ENCODE measurements at regions not wholly inside any gene's neighbourhood (a gene's known extent, or its start where the extent isn't known, plus 50 kb on each side); places are given as distances from the start of the nearest gene placed in this dataset.

DNA sequence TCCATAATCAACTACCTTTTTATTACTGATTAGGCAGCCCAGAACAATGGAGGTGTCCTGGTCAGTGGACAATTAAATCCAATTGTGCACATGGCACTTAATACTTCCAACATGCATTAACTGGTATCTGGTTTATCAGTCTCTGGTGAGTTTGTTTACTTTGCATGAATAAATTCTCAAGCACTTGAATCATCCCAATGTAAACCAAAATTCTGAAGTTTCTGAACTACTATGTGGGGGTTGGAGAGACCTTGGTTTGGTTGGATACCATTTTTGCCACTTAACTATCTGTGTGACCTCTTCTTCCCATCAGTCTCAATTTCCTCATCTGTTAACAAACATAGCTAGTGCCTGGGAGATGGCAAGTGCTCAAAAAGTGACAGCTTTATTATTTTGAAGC lies 70.5 kb upstream of the MAP4 start:
- Histone ChIP-seq H3K27ac (peak overlapping the region; percentile 89 to 100 (median 95)), H3K4me3 (no peak overlapping the region), H3K9me3 (no peaks in the 10 kb centered on the region), H3K4me1 (peaks cover 37% of the 10 kb centered on the region), H3K27me3 (no peaks in the 10 kb centered on the region), H3K36me3 (replicated peaks in 1 of 2; ENCODE audit: insufficient read depth in 1 of 2, low read depth in 2 of 2) (no peaks in the 10 kb centered on the region)
- no peak for TF ChIP-seq POLR2A (IDR thresholded peaks at IDR 0.05)
- TF ChIP-seq, protein P1, sequence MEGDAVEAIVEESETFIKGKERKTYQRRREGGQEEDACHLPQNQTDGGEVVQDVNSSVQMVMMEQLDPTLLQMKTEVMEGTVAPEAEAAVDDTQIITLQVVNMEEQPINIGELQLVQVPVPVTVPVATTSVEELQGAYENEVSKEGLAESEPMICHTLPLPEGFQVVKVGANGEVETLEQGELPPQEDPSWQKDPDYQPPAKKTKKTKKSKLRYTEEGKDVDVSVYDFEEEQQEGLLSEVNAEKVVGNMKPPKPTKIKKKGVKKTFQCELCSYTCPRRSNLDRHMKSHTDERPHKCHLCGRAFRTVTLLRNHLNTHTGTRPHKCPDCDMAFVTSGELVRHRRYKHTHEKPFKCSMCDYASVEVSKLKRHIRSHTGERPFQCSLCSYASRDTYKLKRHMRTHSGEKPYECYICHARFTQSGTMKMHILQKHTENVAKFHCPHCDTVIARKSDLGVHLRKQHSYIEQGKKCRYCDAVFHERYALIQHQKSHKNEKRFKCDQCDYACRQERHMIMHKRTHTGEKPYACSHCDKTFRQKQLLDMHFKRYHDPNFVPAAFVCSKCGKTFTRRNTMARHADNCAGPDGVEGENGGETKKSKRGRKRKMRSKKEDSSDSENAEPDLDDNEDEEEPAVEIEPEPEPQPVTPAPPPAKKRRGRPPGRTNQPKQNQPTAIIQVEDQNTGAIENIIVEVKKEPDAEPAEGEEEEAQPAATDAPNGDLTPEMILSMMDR (IDR thresholded peaks at IDR 0.05): no peak
- intact Hi-C loops (cut with DNase I): no loop called here
- no peak for DNase-seq
- no peak for ATAC-seq

DNA sequence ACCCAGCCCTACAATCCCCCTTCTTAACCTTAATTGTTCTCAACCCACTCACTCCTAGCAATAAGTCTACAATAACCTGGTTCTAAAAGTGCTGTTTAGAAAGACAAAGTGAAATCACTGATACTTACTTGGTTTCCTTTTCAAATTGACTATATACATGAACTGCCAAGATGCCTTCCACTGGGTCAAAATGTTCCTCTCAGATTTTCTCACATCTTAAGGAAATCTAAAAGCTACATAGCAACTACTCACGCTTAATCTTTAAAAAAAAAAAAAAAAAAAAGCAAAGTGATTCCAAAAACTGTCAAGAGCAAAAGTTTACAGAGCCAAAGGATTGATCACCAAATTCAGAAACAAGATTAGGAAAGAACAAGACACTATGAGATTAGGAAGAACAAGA lies 68.7 kb upstream of the MAP4 start:
- Histone ChIP-seq H3K27me3 (no peaks in the 10 kb centered on the region), H3K4me1 (peaks cover 43% of the 10 kb centered on the region), H3K36me3 (replicated peaks in 1 of 2; ENCODE audit: insufficient read depth in 1 of 2, low read depth in 2 of 2) (no peaks in the 10 kb centered on the region), H3K9me3 (no peaks in the 10 kb centered on the region), H3K4me3 (no peak overlapping the region), H3K27ac (peak overlapping the region in 3 of 4 donors; percentile 7 to 45 (median 9))
- DNase-seq: no peak
- ATAC-seq: no peak
- TF ChIP-seq, protein P1 (IDR thresholded peaks at IDR 0.05): no peak
- no peak for TF ChIP-seq POLR2A (IDR thresholded peaks at IDR 0.05)
- 46 to 68% methylated on average over 1 of the region's 1 CpG for WGBS, 2 donors
- intact Hi-C loops (cut with DNase I): no loop called here

DNA sequence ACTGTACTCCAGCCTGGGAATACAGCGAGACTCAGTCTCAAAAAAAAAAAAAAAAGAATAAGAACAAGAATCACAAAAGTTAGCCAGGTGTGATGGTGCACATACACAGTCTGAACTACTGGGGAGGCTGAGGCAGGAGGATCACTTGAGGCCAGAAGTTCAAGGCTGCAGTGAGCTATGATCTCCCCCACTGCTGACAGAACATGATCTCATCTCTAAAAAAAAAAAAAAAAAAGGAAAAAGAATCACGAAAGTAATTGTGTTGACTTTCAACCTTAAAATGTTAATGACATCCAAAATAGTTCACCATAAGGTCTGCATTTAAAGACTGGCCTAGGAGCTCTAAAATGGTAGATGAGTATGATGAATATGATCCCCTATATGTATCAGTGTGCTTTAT lies 68.0 kb upstream of the MAP4 start:
- no peaks in the 10 kb centered on the region for H3K9me3 ChIP-seq
- H3K36me3 ChIP-seq (replicated peaks in 1 of 2; ENCODE audit: insufficient read depth in 1 of 2, low read depth in 2 of 2): no peaks in the 10 kb centered on the region
- H3K4me1 ChIP-seq: peaks cover 38% of the 10 kb centered on the region
- no peak overlapping the region for H3K4me3 ChIP-seq
- ATAC-seq (no peak), DNase-seq (no peak)
- H3K27ac ChIP-seq: peak overlapping the region in 2 of 4 donors; percentile 9 to 45
- H3K27me3 ChIP-seq: no peaks in the 10 kb centered on the region
- intact Hi-C loops (cut with DNase I): no loop called here
- 63 to 73% methylated on average over 2 of the region's 2 CpGs for WGBS, 2 donors
- TF ChIP-seq POLR2A (IDR thresholded peaks at IDR 0.05): no peak
- TF ChIP-seq, protein P1 (IDR thresholded peaks at IDR 0.05): no peak

DNA sequence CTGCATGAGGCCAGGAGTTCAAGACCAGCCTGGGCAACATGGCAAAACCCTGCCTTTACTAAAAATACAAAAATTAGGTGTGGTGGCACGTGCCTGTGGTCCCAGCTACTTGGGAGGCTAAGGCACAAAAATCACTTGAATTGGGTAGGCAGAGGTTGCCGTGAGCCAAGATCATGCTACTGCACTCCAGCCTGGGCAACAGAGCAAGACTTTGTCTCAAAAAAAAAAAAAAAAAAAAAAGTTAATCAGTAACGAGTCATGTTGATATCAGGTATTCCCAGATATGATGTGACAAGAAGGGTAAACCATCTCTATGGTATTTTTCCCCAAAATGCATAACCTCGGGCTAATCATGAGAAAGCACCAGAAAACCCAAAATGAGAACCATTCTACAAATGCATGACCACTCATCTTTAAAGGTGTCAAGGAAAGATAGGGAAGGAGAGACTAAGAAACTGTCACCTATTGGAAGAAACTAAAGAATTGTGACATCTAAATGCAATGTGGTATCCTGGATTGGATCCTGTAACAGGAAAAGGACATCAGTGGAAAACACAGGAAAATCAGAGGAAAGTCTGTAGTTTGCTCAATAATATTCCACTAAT lies 66.5 kb upstream of the MAP4 start:
- intact Hi-C loops (cut with DNase I): no loop called here
- Histone ChIP-seq H3K9me3 (no peaks in the 10 kb centered on the region), H3K4me1 (peaks cover 38% of the 10 kb centered on the region), H3K36me3 (replicated peaks in 1 of 2; ENCODE audit: insufficient read depth in 1 of 2, low read depth in 2 of 2) (no peaks in the 10 kb centered on the region), H3K27ac (peak overlapping the region in 1 of 4 donors; percentile 20), H3K4me3 (no peak overlapping the region), H3K27me3 (no peaks in the 10 kb centered on the region)
- ATAC-seq: no peak
- TF ChIP-seq, protein P1 (IDR thresholded peaks at IDR 0.05): no peak
- TF ChIP-seq POLR2A (IDR thresholded peaks at IDR 0.05): no peak
- 31 to 36% methylated on average over 4 of the region's 4 CpGs for WGBS, 2 donors
- peak in 1 of 4 donors; percentile 26 for DNase-seq

DNA sequence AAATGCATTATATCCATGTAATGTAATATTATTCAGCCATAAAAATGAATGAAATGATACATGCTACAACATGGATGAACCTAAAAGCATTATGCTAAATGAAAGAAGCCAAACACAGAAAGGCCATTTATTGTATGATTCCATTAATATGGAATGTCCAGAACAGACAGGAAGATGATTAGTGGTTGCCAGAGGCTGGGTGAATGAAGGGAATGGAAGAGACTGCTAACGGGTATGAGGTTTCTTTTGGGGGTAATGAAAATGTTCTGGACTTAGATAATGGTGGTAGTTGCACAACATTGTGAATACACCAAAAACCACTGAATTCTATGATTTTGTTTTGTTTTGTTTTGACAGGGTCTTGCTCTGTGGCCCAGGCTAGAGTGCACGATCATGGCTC lies 61.6 kb upstream of the MAP4 start:
- intact Hi-C loops (cut with DNase I): no loop called here
- DNase-seq: no peak
- no peaks in the 10 kb centered on the region for H3K36me3 ChIP-seq (replicated peaks in 1 of 2; ENCODE audit: insufficient read depth in 1 of 2, low read depth in 2 of 2)
- H3K9me3 ChIP-seq: no peaks in the 10 kb centered on the region
- H3K27me3 ChIP-seq: no peaks in the 10 kb centered on the region
- ATAC-seq: no peak
- no peak overlapping the region for H3K4me3 ChIP-seq
- WGBS, 2 donors: 63 to 89% methylated on average over 2 of the region's 2 CpGs
- TF ChIP-seq POLR2A (IDR thresholded peaks at IDR 0.05): no peak
- TF ChIP-seq, protein P1 (IDR thresholded peaks at IDR 0.05): no peak
- H3K27ac ChIP-seq: no peak overlapping the region
- H3K4me1 ChIP-seq: peaks cover 15% of the 10 kb centered on the region

Data from body of pancreas (tissue), 4 donors.